ENCODE measurements at regions not wholly inside any gene's neighbourhood (a gene's known extent, or its start where the extent isn't known, plus 50 kb on each side); places are given as distances from the start of the nearest gene placed in this dataset.
"Not testable (repeated sequence)": the region's sequence is repeated elsewhere in the genome, so short reads cannot be mapped to it uniquely, and the experiment has no call there.

GRCh38 chr9:25302601-25303000 lies 375.6 kb downstream of the TUSC1 start:
- TF ChIP-seq ZFX (IDR thresholded peaks at IDR 0.05): no peak
- TF ChIP-seq, protein P1, sequence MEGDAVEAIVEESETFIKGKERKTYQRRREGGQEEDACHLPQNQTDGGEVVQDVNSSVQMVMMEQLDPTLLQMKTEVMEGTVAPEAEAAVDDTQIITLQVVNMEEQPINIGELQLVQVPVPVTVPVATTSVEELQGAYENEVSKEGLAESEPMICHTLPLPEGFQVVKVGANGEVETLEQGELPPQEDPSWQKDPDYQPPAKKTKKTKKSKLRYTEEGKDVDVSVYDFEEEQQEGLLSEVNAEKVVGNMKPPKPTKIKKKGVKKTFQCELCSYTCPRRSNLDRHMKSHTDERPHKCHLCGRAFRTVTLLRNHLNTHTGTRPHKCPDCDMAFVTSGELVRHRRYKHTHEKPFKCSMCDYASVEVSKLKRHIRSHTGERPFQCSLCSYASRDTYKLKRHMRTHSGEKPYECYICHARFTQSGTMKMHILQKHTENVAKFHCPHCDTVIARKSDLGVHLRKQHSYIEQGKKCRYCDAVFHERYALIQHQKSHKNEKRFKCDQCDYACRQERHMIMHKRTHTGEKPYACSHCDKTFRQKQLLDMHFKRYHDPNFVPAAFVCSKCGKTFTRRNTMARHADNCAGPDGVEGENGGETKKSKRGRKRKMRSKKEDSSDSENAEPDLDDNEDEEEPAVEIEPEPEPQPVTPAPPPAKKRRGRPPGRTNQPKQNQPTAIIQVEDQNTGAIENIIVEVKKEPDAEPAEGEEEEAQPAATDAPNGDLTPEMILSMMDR (conservative IDR thresholded peaks at IDR 0.05): no peak
- H3K27ac ChIP-seq: no peak overlapping the region

DNA sequence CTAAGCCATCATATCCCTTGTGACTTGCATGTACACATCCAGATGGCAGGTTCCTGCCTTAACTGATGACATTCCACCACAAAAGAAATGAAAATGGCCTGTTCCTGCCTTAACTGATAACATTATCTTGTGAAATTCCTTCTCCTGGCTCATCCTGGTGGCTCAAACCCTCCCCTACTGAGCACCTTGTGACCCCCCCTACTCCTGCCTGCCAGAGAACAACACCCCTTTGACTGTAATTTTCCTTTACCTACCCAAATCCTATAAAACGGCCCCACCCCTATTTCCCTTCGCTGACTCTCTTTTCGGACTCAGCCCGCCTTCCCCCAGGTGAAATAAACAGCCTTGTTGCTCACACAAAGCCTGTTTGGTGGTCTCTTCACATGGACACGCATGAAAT lies 390.0 kb downstream of the TUSC1 start:
- H3K27ac ChIP-seq: not testable (repeated sequence)

- TF ChIP-seq, protein P1 (conservative IDR thresholded peaks at IDR 0.05): no peak
- TF ChIP-seq ZFX (IDR thresholded peaks at IDR 0.05): no peak
- H3K27ac ChIP-seq: no peak overlapping the region
Measured at GRCh38 chr9:25284365-25284764, 393.9 kb downstream of the TUSC1 start.

GRCh38 chr9:25282946-25283345 lies 395.3 kb downstream of the TUSC1 start:
- no peak overlapping the region for H3K27ac ChIP-seq
- no peak for TF ChIP-seq ZFX (IDR thresholded peaks at IDR 0.05)
- TF ChIP-seq, protein P1 (conservative IDR thresholded peaks at IDR 0.05): no peak

GRCh38 chr9:25261445-25261844 lies 416.8 kb downstream of the TUSC1 start:
- H3K27ac ChIP-seq: no peak overlapping the region
- TF ChIP-seq, protein P1 (conservative IDR thresholded peaks at IDR 0.05): peak; percentile 30
- TF ChIP-seq ZFX (IDR thresholded peaks at IDR 0.05): no peak

GRCh38 chr9:25260046-25260445 lies 418.2 kb downstream of the TUSC1 start:
- no peak overlapping the region for H3K27ac ChIP-seq
- no peak for TF ChIP-seq ZFX (IDR thresholded peaks at IDR 0.05)
- TF ChIP-seq, protein P1 (conservative IDR thresholded peaks at IDR 0.05): no peak

DNA sequence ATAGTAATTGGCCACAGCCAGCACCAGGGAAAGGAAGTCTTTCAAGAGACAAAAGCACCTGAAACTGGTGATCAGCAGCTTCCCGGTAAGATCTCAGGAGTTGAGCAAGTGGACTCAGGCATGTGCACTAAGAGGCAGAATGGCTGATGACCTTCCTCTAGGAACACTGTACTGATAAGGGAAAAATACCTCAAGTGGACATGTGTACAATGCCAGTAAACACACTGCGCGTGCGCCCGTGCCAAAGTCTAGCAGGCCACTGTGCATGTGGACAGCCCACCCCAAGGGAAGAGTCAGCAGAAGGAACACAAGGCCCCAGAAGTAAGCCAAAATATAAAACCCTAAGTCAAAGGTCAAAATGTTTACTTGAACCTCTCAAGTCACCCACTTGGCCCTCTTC lies 423.0 kb downstream of the TUSC1 start:
- no peak overlapping the region for H3K27ac ChIP-seq
- TF ChIP-seq, protein P1 (conservative IDR thresholded peaks at IDR 0.05): no peak
- no peak for TF ChIP-seq ZFX (IDR thresholded peaks at IDR 0.05)

GRCh38 chr9:25254051-25254450 lies 424.2 kb downstream of the TUSC1 start:
- TF ChIP-seq ZFX (IDR thresholded peaks at IDR 0.05): no peak
- TF ChIP-seq, protein P1 (conservative IDR thresholded peaks at IDR 0.05): no peak
- H3K27ac ChIP-seq: no peak overlapping the region

All from C4-2B (cell line).